ENCODE measurements at regions not wholly inside any gene's neighbourhood (a gene's known extent, or its start where the extent isn't known, plus 50 kb on each side); places are given as distances from the start of the nearest gene placed in this dataset.
"Not testable (repeated sequence)": the region's sequence is repeated elsewhere in the genome, so short reads cannot be mapped to it uniquely, and the experiment has no call there.

DNA sequence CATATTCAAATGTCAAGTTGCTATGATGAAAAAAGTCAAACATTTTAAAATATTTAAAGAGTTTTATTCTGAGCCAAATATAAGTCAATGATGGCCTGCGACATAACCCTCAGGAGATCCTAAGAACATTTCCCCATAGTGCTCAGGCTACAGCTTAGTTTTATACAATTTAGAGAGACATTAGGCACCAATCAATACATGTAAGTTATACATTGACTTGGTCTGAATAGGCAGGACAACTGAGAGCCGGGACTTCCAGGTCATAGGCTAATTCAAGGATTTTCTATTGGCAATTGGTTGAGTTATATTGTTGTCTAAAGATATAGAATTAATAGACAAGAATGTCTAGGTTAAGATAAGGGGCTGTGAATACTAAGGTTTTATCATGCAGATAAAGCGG lies 64.5 kb downstream of the UGT2B28 start:
- H3K27me3 ChIP-seq (ENCODE audit: control insufficient read depth in 2 of 2, insufficient read depth in 2 of 2, low read length in 2 of 2); H3K36me3 ChIP-seq (ENCODE audit: control insufficient read depth in 2 of 2, insufficient read depth in 2 of 2, low read length in 2 of 2); H3K27ac ChIP-seq (ENCODE audit: low read depth in 2 of 2, low read length in 2 of 2); H3K4me3 ChIP-seq (ENCODE audit: low read length in 2 of 2); H3K9ac ChIP-seq (ENCODE audit: low read depth in 1 of 2, low read length in 2 of 2); H3K4me1 ChIP-seq (ENCODE audit: control insufficient read depth in 2 of 2, insufficient read depth in 2 of 2, low read length in 2 of 2); H3K9me3 ChIP-seq (ENCODE audit: control insufficient read depth in 2 of 2, low read length in 2 of 2): not testable (repeated sequence)

DNA sequence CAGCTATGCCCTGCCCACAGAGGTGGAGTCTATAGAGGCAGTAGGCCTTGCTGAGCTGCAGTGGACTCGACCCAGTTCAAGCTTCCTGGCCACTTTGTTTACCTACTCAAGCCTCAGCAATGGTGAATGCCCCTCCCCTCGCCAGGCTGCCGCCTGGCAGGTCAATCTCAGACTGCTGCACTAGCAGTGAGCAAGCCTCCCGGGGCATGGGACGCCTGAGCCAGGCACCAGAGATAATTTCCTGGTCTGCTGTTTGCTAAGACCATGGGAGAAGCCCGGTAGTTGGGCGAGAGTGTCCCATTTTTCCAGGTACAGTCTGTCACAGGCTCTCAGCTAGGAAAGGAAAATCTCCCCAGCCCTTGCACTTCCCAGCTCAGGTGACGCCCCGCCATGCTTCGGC lies 68.5 kb downstream of the UGT2B28 start:
- H3K27ac ChIP-seq (ENCODE audit: low read depth in 2 of 2, low read length in 2 of 2), result not testable (repeated sequence)

DNA sequence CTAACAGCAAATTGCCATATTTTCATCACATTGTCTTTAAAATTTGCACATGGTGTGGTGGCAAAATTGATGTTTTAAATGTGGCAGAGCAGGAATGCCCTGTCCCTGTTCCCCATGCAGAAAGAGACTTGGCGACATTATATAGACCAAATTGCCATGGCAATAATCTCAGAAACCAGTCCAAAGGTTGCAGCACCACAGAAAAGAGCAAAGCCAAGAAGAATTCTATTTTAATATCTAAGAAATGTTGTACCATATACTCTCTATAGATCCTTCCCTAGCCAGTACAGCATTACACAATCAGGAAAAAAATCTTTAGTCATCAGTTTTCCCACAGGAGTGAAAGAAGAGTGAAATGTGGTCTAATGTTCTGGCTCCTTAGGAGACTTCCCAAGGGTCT lies 80.0 kb downstream of the UGT2B28 start:
- H3K9me3 ChIP-seq (ENCODE audit: control insufficient read depth in 2 of 2, low read length in 2 of 2), result no peaks in the 10 kb centered on the region
- H3K4me1 ChIP-seq (ENCODE audit: control insufficient read depth in 2 of 2, insufficient read depth in 2 of 2, low read length in 2 of 2), result no peaks in the 10 kb centered on the region
- H3K27me3 ChIP-seq (ENCODE audit: control insufficient read depth in 2 of 2, insufficient read depth in 2 of 2, low read length in 2 of 2), result no peaks in the 10 kb centered on the region
- peak overlapping the region in 1 of 2 donors; percentile 33 for H3K9ac ChIP-seq (ENCODE audit: low read depth in 1 of 2, low read length in 2 of 2)
- H3K4me3 ChIP-seq (ENCODE audit: low read length in 2 of 2), result peak overlapping the region; percentile 7 to 16
- H3K36me3 ChIP-seq (ENCODE audit: control insufficient read depth in 2 of 2, insufficient read depth in 2 of 2, low read length in 2 of 2), result no peaks in the 10 kb centered on the region
- peak overlapping the region in 1 of 2 donors; percentile 47 for H3K27ac ChIP-seq (ENCODE audit: low read depth in 2 of 2, low read length in 2 of 2)

More for the DNA sequence above, 68.5 kb downstream of the UGT2B28 start:
- not testable (repeated sequence) for H3K9me3 ChIP-seq (ENCODE audit: control insufficient read depth in 2 of 2, low read length in 2 of 2); H3K4me1 ChIP-seq (ENCODE audit: control insufficient read depth in 2 of 2, insufficient read depth in 2 of 2, low read length in 2 of 2); H3K4me3 ChIP-seq (ENCODE audit: low read length in 2 of 2); H3K27me3 ChIP-seq (ENCODE audit: control insufficient read depth in 2 of 2, insufficient read depth in 2 of 2, low read length in 2 of 2); H3K36me3 ChIP-seq (ENCODE audit: control insufficient read depth in 2 of 2, insufficient read depth in 2 of 2, low read length in 2 of 2); H3K9ac ChIP-seq (ENCODE audit: low read depth in 1 of 2, low read length in 2 of 2)

DNA sequence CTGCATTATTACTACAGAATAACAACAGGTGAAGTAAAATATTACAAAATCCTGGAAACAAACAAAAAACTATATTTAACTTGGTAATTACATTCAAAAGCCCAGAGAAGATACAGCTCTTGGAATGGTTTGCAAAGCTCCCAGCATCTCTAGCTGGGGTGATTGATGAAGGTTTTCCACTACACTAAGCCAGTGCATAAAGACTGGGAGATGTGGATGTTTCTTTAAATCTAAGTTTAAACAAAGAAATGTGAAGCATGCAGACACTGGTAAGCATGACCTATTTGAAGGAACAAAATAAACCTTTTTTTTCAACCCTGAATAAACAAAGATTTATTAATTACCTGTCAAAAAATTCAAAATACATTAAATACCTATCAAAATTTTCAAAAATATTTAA lies 80.5 kb downstream of the UGT2B28 start:
- Histone ChIP-seq H3K27ac (ENCODE audit: low read depth in 2 of 2, low read length in 2 of 2) (peak overlapping the region in 1 of 2 donors; percentile 47), H3K9ac (ENCODE audit: low read depth in 1 of 2, low read length in 2 of 2) (peak overlapping the region in 1 of 2 donors; percentile 33), H3K4me3 (ENCODE audit: low read length in 2 of 2) (peak overlapping the region; percentile 7 to 16)
- H3K36me3 ChIP-seq (ENCODE audit: control insufficient read depth in 2 of 2, insufficient read depth in 2 of 2, low read length in 2 of 2); H3K4me1 ChIP-seq (ENCODE audit: control insufficient read depth in 2 of 2, insufficient read depth in 2 of 2, low read length in 2 of 2); H3K9me3 ChIP-seq (ENCODE audit: control insufficient read depth in 2 of 2, low read length in 2 of 2); H3K27me3 ChIP-seq (ENCODE audit: control insufficient read depth in 2 of 2, insufficient read depth in 2 of 2, low read length in 2 of 2): not testable (repeated sequence)

DNA sequence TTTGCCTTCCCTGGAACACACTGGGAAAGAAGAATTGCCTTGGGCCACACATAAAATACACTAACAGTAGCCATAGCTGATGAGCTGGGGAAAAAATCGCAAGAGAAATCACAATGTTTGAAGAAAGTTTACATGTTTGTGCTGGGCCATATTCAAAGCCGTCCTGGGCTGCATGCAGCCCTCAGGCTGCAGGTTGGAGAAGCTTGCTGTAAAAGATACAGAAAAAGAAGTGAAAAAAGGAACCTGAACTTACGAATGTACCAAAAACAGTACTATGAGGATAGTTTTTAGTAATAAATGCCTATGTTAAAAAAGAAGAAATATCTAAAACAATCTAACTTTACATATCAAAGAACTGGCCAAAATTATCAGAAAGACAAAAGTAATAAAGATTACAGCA lies 82.1 kb downstream of the UGT2B28 start:
- H3K36me3 ChIP-seq (ENCODE audit: control insufficient read depth in 2 of 2, insufficient read depth in 2 of 2, low read length in 2 of 2), result no peaks in the 10 kb centered on the region
- no peak overlapping the region for H3K27ac ChIP-seq (ENCODE audit: low read depth in 2 of 2, low read length in 2 of 2)
- H3K4me3 ChIP-seq (ENCODE audit: low read length in 2 of 2), result no peak overlapping the region
- no peaks in the 10 kb centered on the region for H3K9me3 ChIP-seq (ENCODE audit: control insufficient read depth in 2 of 2, low read length in 2 of 2)
- H3K4me1 ChIP-seq (ENCODE audit: control insufficient read depth in 2 of 2, insufficient read depth in 2 of 2, low read length in 2 of 2), result no peaks in the 10 kb centered on the region
- H3K27me3 ChIP-seq (ENCODE audit: control insufficient read depth in 2 of 2, insufficient read depth in 2 of 2, low read length in 2 of 2), result no peaks in the 10 kb centered on the region
- H3K9ac ChIP-seq (ENCODE audit: low read depth in 1 of 2, low read length in 2 of 2), result no peak overlapping the region

DNA sequence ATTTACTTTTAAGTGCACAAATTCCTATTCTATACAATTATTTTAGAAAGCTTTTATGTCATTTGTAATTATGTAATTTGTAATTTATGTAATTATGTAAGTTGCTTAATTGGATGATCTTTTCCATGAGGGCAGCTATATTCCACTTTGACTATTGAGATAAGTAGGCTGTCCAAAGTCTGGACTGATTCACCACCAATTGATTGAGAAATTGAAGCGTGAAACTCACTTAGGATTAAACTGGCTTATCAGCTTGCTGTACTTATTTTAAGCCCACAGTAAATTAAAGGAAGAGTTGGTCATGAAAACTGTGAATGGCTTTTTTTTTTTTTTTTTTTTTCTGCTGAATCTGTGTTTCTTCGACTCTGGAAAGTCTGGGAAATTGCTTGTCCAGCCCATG lies 87.4 kb downstream of the UGT2B28 start:
- not testable (repeated sequence) for H3K27ac ChIP-seq (ENCODE audit: low read depth in 2 of 2, low read length in 2 of 2); H3K36me3 ChIP-seq (ENCODE audit: control insufficient read depth in 2 of 2, insufficient read depth in 2 of 2, low read length in 2 of 2); H3K4me3 ChIP-seq (ENCODE audit: low read length in 2 of 2)

DNA sequence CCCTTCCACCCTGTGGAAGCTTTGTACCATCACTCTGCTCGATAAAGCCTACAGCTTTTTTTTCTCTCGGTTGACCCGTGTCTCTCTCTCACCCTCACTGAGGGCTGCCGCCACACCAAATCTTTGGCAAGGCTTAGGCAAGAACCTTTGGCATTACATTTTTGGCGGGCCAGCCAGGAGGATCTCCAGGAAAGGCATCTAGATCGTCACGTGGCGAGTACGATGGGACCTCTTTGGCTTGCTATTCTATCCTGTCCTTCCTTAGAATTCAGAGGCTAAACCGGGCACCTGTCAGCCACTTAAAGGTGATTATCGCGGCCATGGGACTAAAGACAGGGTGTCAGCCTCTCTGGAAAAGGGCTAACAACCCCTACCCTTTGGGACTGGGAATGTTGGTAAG lies 96.2 kb downstream of the UGT2B28 start:
- no peak overlapping the region for H3K27ac ChIP-seq (ENCODE audit: low read depth in 2 of 2, low read length in 2 of 2)
- no peak overlapping the region for H3K9ac ChIP-seq (ENCODE audit: low read depth in 1 of 2, low read length in 2 of 2)
- H3K36me3 ChIP-seq (ENCODE audit: control insufficient read depth in 2 of 2, insufficient read depth in 2 of 2, low read length in 2 of 2), result no peaks in the 10 kb centered on the region
- H3K27me3 ChIP-seq (ENCODE audit: control insufficient read depth in 2 of 2, insufficient read depth in 2 of 2, low read length in 2 of 2), result no peaks in the 10 kb centered on the region
- H3K4me3 ChIP-seq (ENCODE audit: low read length in 2 of 2), result no peak overlapping the region
- H3K4me1 ChIP-seq (ENCODE audit: control insufficient read depth in 2 of 2, insufficient read depth in 2 of 2, low read length in 2 of 2), result no peaks in the 10 kb centered on the region
- no peaks in the 10 kb centered on the region for H3K9me3 ChIP-seq (ENCODE audit: control insufficient read depth in 2 of 2, low read length in 2 of 2)

More for the DNA sequence above, 87.4 kb downstream of the UGT2B28 start:
- not testable (repeated sequence) for H3K9ac ChIP-seq (ENCODE audit: low read depth in 1 of 2, low read length in 2 of 2); H3K9me3 ChIP-seq (ENCODE audit: control insufficient read depth in 2 of 2, low read length in 2 of 2); H3K4me1 ChIP-seq (ENCODE audit: control insufficient read depth in 2 of 2, insufficient read depth in 2 of 2, low read length in 2 of 2); H3K27me3 ChIP-seq (ENCODE audit: control insufficient read depth in 2 of 2, insufficient read depth in 2 of 2, low read length in 2 of 2)

DNA sequence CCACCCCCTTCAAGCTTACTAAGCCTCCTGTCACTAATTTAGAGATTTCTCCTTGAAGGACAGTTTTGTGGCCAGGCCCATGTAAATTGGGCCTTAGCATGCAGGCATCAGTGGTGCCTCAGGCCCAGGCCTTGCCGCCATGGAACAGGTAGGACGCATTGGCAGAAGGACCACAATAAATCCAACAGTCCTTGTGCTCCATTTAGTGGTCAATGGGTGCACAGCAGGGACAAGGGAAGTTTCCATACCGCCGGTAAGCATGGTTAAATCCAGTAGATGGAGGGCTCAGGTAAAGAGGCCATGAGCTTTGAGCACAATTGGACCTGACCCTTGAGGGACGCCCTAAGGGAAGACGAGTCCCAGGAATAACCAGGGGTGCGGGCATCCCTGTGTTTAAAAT lies 97.3 kb downstream of the UGT2B28 start:
- Histone ChIP-seq H3K9me3 (ENCODE audit: control insufficient read depth in 2 of 2, low read length in 2 of 2) (no peaks in the 10 kb centered on the region), H3K4me1 (ENCODE audit: control insufficient read depth in 2 of 2, insufficient read depth in 2 of 2, low read length in 2 of 2) (no peaks in the 10 kb centered on the region)

DNA sequence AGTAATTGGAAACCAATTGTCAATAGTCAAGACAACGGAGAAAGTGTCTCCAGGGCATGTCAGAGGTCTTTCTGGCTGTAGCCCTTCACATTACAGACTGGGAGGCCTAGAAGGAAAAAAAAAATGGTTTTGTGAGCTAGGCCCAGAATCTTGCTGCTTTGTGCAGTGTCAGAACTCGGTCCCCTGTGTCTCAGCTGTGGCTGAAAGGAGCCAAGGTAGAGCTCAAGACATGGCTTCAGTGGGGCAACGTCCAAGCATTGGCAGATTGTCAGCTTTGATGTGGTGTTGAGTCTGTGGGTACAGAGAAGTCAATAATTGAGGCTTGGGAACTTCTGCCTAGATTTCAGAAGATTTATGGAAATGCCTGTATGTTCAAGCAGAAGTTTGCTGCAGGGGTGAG lies 103.0 kb downstream of the UGT2B28 start:
- Histone ChIP-seq H3K9me3 (ENCODE audit: control insufficient read depth in 2 of 2, low read length in 2 of 2) (no peaks in the 10 kb centered on the region), H3K4me1 (ENCODE audit: control insufficient read depth in 2 of 2, insufficient read depth in 2 of 2, low read length in 2 of 2) (no peaks in the 10 kb centered on the region), H3K9ac (ENCODE audit: low read depth in 1 of 2, low read length in 2 of 2) (no peak overlapping the region), H3K4me3 (ENCODE audit: low read length in 2 of 2) (no peak overlapping the region), H3K27ac (ENCODE audit: low read depth in 2 of 2, low read length in 2 of 2) (no peak overlapping the region), H3K36me3 (ENCODE audit: control insufficient read depth in 2 of 2, insufficient read depth in 2 of 2, low read length in 2 of 2) (no peaks in the 10 kb centered on the region), H3K27me3 (ENCODE audit: control insufficient read depth in 2 of 2, insufficient read depth in 2 of 2, low read length in 2 of 2) (no peaks in the 10 kb centered on the region)

More for the DNA sequence above, 97.3 kb downstream of the UGT2B28 start:
- Histone ChIP-seq H3K27me3 (ENCODE audit: control insufficient read depth in 2 of 2, insufficient read depth in 2 of 2, low read length in 2 of 2) (no peaks in the 10 kb centered on the region), H3K27ac (ENCODE audit: low read depth in 2 of 2, low read length in 2 of 2) (no peak overlapping the region), H3K36me3 (ENCODE audit: control insufficient read depth in 2 of 2, insufficient read depth in 2 of 2, low read length in 2 of 2) (no peaks in the 10 kb centered on the region), H3K4me3 (ENCODE audit: low read length in 2 of 2) (no peak overlapping the region), H3K9ac (ENCODE audit: low read depth in 1 of 2, low read length in 2 of 2) (no peak overlapping the region)

DNA sequence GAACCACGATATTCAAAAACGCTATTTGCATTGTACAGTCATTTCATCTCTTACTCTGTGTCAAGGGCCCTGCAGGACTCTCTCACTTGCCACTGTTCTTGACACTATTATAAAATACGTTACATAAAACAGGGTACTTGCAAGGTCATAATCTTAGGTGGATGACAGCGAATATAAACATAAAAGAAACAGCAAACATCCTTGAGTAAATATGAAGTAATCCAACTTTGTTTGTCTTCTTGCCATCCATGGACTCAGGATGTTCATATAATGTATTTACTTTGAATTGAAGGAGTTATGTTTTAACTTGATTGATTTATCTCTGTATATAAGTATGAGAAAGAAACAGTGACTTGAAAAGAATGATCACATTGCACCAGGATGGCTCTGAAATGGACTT lies 106.6 kb downstream of the UGT2B4 start:
- H3K9me3 ChIP-seq (ENCODE audit: control insufficient read depth in 2 of 2, low read length in 2 of 2); H3K27me3 ChIP-seq (ENCODE audit: control insufficient read depth in 2 of 2, insufficient read depth in 2 of 2, low read length in 2 of 2); H3K36me3 ChIP-seq (ENCODE audit: control insufficient read depth in 2 of 2, insufficient read depth in 2 of 2, low read length in 2 of 2); H3K9ac ChIP-seq (ENCODE audit: low read depth in 1 of 2, low read length in 2 of 2); H3K27ac ChIP-seq (ENCODE audit: low read depth in 2 of 2, low read length in 2 of 2); H3K4me1 ChIP-seq (ENCODE audit: control insufficient read depth in 2 of 2, insufficient read depth in 2 of 2, low read length in 2 of 2); H3K4me3 ChIP-seq (ENCODE audit: low read length in 2 of 2): not testable (repeated sequence)

DNA sequence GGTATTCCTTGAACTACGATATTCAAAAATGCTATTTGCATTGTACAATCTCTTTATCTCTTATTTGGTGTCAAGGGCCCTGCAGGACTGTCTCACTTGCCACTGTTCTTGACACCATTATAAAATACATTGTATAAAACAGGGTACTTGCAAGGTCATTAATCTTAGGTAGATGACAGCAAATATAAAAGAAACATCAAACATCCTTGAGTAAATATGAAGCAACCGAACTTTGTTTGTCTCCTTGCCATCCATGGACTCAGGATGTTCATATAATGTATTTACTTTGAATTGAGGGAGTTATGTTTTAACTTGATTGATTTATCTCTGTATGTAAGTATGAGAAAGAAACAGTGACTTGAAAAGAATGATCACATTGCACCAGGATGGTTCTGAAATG lies 87.3 kb downstream of the UGT2B4 start:
- H3K36me3 ChIP-seq (ENCODE audit: control insufficient read depth in 2 of 2, insufficient read depth in 2 of 2, low read length in 2 of 2), result no peaks in the 10 kb centered on the region
- no peaks in the 10 kb centered on the region for H3K9me3 ChIP-seq (ENCODE audit: control insufficient read depth in 2 of 2, low read length in 2 of 2)
- H3K27me3 ChIP-seq (ENCODE audit: control insufficient read depth in 2 of 2, insufficient read depth in 2 of 2, low read length in 2 of 2), result no peaks in the 10 kb centered on the region
- H3K27ac ChIP-seq (ENCODE audit: low read depth in 2 of 2, low read length in 2 of 2), result no peak overlapping the region
- no peaks in the 10 kb centered on the region for H3K4me1 ChIP-seq (ENCODE audit: control insufficient read depth in 2 of 2, insufficient read depth in 2 of 2, low read length in 2 of 2)
- H3K4me3 ChIP-seq (ENCODE audit: low read length in 2 of 2), result no peak overlapping the region
- H3K9ac ChIP-seq (ENCODE audit: low read depth in 1 of 2, low read length in 2 of 2), result no peak overlapping the region

All from mucosa of rectum (tissue), 2 donors.